Activated CD4-positive, alpha-beta T cell treated with anti-CD3 and anti-CD28 coated beads, Interleukin-2, amount 50 U/mL, for 16 hours (primary cell): ENCODE measurements at regions not wholly inside any gene's neighbourhood (a gene's known extent, or its start where the extent isn't known, plus 50 kb on each side); places are given as distances from the start of the nearest gene placed in this dataset.
A peak's percentile ranks its signal among the peaks of the same experiment; 100 is the strongest.

ENCODE experiments used
- DNase-seq: peaks from one replicate; pipeline ENCODE4 v3.0.0-alpha.2; 2020

GRCh38 chr12:69064734-69065443, 131.9 kb upstream of the CPM start:
- no peak for DNase-seq

GRCh38 chr12:69065775-69066174, 132.8 kb upstream of the CPM start:
- DNase-seq, result no peak

GRCh38 chr12:69066492-69067373, 133.8 kb upstream of the CPM start:
- no peak for DNase-seq

- no peak for DNase-seq
Measured at GRCh38 chr12:69067713-69068112, 134.7 kb upstream of the CPM start.

GRCh38 chr12:69068448-69068847, 135.5 kb upstream of the CPM start:
- peak; percentile 31 for DNase-seq

GRCh38 chr12:69069479-69069878, 136.5 kb upstream of the CPM start:
- DNase-seq, result no peak

GRCh38 chr12:69070319-69071090, 137.5 kb upstream of the CPM start:
- DNase-seq, result peak; percentile 74

GRCh38 chr12:69071091-69071370, 138.1 kb upstream of the CPM start:
- DNase-seq, result no peak

GRCh38 chr12:69073035-69073434, 140.1 kb upstream of the CPM start:
- no peak for DNase-seq

- DNase-seq, result no peak
Measured at GRCh38 chr12:69074556-69075349, 141.8 kb upstream of the CPM start.

GRCh38 chr12:69083689-69084088, 150.7 kb upstream of the CPM start:
- no peak for DNase-seq

GRCh38 chr12:69084816-69085378, 151.9 kb upstream of the CPM start:
- no peak for DNase-seq

GRCh38 chr12:69085852-69086251, 152.9 kb upstream of the CPM start:
- no peak for DNase-seq

- no peak for DNase-seq
Measured at GRCh38 chr12:69087986-69088385, 151.4 kb upstream of the CPSF6 start.

- DNase-seq, result no peak
Measured at GRCh38 chr12:69090722-69091121, 148.6 kb upstream of the CPSF6 start.

GRCh38 chr12:69091442-69092017, 147.8 kb upstream of the CPSF6 start:
- no peak for DNase-seq

- DNase-seq, result no peak
Measured at GRCh38 chr12:69092137-69092536, 147.2 kb upstream of the CPSF6 start.

- no peak for DNase-seq
Measured at GRCh38 chr12:69094606-69095216, 144.7 kb upstream of the CPSF6 start.

- DNase-seq, result no peak
Measured at GRCh38 chr12:69095765-69096477, 143.4 kb upstream of the CPSF6 start.

- DNase-seq, result no peak
Measured at GRCh38 chr12:69096669-69097335, 142.6 kb upstream of the CPSF6 start.
